UCSD-AML1 (cell line): ENCODE measurements at regions not wholly inside any gene's neighbourhood (a gene's known extent, or its start where the extent isn't known, plus 50 kb on each side); places are given as distances from the start of the nearest gene placed in this dataset.

Experiments used
- DNase-seq: peaks from one replicate; lab custom pipeline; 2025; ENCODE audit not compliant: unreplicated experiment; lab: John Stamatoyannopoulos, UW

DNA sequence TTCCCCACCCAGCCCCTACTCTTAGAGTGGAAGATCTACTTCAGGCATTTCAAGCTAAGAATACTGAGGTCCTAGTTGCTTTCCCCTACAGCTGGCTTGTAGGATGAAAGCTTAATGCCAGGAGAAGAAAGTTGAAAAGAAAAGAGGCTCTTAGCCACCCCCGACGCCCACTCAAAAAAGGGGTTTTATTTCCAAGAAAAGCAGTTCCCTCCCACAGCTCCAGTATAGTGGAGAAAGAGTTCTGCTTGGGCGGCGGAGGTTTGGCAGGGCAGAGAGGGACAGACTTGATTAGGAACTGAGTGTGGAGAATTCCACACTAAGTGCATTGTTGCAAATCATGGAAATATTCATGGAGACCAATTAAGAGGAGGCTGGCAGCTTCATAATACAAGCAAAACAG lies 470.9 kb downstream of the ETS1 start:
- DNase-seq = no peak

DNA sequence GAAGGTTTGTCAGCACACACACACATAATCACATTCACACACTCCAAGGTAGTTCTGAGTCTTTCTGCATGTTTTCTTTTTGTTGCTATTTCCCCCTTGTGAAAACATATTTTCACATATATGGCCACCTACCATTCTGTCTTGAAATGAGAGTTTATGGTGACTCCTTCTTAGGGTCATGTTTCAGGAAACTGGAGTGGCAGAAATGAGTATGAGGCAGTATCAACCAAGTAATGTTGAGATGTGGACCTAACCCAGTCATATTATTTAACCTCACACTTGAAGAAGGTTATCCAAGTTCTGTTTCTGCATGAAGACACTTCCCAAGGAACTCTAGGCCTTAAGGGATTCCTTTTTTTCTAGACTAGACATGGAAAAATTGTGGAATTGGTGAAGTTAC lies 481.4 kb downstream of the ETS1 start:
- no peak for DNase-seq

DNA sequence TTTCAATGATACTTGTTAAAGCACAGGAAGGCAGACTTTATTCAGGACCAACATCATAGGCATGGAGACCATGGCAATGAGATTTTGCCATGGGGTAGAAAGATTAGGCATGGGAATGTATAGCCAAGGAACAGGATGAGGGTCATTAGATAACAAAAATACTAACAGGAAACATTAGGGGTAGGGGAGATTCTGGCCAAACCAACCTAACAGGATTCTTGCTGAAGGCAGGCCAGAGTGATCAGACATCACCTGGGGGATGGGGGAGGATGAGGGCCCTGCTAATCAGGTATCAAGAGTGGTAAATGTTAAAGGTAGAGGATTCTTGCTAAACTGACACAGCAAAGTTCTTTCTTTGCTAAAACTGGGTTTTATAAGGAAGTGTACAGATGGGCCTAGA lies 481.8 kb downstream of the ETS1 start:
- DNase-seq = no peak

DNA sequence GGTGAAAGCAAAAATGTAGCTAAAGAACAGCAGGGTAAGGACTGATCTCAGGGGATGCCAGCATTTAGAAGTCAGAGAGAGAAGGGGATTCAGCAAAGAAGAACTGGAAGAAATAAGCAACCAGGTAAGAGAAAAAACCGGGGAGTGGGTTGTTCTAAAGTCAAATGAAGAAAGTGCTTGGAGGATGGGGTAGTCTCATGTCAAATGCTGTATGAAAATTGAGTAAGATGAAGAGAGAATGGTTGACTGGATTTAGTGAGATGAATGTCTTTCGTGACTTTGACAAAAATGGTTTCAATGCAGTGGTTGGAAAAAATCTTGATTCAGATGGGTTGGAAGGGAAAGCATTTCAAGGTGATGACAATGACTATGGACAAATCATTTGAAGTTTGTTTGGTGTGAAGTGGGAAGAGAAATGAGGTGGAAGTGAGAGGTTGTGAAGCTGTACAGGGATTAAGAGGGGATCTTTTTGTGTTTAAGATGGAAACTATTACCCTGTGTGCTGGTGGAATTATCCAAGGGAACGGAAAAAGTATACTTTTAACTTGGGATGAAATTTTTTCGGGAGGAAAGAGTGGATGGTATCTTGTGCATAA lies 484.0 kb downstream of the ETS1 start:
- no peak for DNase-seq

DNA sequence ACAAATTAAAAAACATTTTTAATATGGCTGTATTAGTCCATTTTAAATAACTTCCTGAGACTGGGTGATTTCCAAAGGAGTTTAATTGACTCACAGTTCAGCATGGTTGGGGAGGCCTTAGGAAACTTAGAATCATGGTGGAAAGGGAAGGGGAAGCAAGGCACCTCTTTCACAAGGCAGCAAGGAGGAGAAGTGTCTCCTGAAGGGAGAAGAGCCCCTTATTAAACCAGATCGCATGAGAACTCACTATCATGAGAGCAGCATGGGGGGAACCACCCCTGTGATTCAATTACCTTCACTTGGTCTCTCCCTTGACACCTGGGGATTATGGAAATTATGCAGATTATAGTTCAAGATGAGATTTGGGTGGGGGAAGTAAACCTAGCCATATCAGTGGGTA lies 488.6 kb downstream of the ETS1 start:
- no peak for DNase-seq

DNA sequence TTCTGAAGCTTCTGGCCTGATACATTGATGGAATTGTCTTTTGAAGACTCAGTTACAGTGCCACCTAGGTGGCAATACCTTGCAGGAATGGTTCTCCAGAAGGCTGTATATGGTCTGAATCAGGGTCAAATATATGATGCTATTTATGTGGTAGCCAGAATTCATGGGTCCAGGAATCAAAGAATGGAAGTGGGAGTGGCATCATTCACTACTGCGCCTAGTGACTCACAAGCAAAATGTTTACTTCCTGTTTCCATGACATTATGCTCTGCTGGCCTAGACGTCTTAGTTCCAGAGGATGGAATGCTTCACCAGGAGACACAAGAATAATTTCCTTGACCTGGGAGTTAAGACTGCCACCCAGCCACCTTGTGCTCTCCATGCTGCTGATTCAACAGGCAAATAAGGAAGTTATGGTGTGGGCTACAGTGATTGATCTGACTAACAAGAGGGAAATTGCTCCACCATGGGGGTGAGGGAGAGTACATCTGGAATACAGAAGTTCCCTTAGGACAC lies 491.8 kb downstream of the ETS1 start:
- no peak for DNase-seq

DNA sequence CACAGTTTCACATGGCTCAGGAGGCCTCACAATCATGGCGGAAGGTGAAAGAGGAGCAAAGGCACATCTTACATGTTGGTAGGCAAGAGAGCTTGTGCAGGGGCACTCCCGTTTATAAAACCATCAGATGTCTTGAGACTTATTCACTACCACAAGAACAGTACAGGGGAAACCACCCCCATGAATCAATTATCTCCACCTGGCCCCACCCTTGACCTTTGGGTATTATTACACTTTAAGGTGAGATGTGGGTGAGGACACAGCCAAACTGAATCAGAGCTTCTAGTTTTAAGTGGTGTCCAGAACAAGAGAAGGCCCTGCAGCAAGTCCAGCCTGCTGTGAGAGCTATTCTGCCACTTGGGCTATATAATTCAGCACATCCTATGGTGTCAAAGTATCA lies 493.7 kb downstream of the ETS1 start:
- DNase-seq = no peak

DNA sequence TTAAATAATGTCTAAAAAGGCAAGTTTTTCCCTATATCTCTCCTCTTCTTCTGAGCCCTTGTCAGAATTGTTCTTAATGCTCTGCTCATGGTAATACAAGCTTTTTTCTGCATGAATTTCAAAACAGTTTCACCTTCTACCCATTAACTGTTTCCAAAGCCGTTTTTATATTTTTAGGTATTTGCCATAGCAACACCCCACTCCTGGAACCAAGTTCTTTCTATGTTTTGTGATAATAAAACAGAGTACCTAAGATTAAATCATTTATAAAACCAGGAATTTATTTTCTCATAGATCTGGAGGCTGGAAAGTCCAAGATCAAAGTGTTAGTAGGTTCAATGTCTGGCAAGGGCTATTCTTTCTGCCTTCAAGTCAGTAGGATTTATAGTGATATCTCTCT lies 497.4 kb downstream of the ETS1 start:
- no peak for DNase-seq

DNA sequence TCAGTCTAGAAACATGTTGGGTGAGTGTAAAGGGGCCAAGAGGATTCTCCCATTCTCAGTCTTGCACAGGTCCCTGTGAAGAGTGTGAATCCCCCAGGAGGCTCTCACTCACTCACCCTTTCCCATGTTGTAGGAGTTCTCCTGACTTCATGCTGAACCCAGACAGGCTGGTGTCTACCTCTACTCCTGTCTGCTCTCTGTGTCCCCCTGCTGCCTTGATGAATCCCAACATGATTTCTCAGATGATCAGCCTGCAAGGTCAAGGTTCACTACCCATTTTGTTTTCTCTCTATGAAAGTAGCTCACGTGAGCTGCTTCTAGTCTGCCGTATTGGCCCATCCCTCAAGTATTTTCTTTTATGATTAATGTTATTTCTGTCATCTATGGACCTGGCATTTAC lies 500.6 kb downstream of the ETS1 start:
- DNase-seq = no peak

DNA sequence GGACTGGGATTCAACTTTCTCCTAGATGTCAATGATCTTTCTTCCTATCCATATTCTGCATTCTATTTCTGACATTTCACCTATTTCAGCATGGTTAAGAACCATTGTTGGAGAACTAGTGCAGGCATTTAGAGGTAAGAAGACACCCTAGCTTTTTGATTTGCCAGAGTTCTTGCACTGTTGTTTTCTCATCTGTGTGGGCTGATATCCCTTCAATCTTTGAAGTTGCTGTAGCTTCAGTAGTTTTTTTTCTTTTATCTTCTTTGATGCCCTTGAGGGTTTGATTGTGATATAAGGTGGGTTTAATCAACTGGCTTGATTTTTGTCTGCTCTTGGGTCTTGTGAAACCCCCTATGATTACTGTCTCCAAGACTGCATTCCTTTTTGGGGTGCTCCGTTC lies 502.1 kb downstream of the ETS1 start:
- no peak for DNase-seq

DNA sequence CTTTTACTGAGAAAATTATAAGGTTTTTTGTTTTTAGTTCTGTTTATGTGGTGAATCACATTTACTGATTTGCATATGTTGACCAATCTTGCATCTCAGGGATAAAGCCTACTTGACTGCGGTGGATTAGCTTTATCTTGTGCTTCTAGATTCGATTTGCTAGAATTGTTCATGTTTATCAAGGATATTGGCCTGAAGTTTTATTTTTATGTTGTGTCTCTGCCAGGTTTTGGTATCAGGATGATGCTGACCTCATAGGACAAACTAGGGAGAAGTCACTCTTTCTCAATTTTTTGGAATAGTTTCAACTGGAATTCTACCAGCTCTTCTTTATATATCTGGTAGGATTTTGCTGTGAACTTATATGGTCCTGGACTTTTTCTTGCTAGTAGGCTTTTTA lies 504.8 kb downstream of the ETS1 start:
- no peak for DNase-seq

DNA sequence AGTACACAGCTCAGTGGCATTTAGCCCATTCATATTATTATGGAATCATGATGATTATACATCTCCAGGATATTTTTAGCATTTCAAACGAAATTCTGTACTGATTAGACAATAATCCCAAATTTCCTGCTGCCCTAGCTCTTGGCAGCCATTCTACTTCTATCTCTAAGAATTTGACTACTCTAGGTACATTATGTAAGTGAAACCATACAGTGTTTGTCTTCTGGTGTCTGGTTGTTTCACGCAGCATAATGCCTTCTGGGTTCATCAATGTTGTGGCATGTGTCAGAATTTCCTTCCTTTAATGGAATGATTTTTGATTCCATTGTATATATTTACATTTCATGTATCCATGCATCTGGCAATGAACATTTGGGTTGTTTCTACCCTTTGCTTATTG lies 517.7 kb downstream of the ETS1 start:
- DNase-seq = no peak

DNA sequence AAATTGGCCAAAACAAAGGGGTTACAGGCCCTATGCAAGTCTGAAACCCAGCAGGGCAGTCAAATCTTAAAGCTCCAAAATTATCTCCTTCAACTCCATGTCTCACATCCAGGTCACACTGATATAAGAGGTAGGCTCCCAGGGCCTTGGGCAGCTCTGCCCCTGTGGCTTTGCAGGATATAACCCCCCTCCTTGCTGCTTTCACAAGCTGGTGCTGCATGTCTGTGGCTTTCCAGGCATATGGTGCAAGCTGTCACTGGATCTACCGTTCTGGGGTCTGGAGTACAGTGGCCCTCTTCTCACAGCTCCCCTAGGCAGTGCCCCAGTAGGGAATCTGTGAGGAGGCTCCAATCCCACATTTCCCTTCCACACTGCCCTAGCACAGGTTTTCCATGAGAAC lies 519.6 kb downstream of the ETS1 start:
- DNase-seq = no peak

DNA sequence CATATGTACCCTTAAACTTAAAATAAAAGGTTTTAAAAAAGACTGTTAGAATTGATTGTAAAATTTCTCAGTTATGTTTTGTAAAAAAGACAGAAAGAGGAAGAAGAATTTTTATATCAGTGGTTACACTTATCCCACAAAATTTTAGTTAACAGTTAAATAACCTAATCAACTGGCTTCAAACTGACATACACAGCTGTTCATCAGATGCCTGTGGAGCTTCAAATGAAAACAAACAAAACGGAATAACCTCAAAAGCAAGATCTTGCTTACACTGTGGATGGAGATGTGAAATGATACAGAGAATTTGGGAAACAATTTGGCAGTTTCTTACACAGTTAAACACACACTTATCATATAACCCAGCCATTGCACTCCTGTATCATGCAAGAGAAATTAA lies 521.0 kb downstream of the ETS1 start:
- no peak for DNase-seq

DNA sequence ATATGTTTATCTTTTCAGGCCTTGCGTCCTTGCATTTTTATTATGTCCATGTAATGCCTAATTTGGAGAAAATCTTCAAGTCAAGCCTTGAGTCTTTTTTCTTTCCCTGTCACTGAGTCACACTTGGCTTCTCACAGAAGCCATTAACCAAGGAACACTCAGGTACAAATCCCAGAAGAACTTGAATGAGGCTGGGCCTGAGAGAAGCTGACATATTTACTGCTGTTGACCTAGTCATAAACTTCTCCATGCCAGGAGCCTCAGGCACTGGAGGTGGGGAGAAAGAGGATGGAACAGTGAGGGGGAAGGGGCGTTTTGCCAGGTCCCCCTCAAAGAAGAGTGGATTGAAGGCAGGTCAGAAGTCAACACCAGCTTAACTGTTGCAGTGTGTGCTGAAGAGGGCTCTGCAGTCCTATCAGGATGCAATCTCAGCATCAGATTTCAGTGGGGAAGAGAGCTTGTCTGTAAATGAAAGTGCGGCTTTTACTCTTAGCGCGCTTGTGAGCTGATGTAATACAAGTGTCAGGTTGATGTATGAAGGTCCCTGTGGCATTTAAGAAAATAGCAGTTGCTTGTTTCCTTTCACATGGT lies 526.0 kb downstream of the ETS1 start:
- no peak for DNase-seq

DNA sequence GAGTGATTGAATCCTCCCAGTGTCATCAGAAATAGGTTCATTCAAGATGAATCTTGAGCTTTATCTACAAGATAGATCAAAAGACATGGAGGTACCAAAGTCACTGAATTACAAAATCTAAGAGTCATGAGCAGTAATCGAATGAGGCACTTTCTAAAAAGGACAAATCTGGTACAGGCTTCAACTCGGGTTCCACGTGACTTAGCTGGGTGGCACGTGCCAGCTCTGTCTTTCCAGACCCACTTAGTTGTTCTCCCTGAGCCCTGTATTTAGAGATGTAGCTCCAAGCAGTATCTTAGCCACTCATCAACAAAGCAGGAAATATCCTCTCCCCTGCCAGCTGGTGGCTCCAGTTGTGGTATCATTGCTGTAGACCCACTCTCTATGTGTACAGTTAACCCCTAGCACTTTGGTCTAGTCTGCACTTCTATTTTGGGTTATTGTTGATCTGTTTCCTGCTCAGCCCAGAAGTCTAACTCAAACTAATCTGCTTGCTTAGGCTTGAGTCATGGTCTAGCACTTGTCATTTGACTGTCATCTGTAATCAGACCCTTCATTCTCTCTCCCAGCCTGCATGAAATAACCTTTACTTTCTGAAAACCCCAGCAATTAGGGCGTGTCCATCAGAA lies 528.7 kb downstream of the ETS1 start:
- DNase-seq = peak; percentile 22

DNA sequence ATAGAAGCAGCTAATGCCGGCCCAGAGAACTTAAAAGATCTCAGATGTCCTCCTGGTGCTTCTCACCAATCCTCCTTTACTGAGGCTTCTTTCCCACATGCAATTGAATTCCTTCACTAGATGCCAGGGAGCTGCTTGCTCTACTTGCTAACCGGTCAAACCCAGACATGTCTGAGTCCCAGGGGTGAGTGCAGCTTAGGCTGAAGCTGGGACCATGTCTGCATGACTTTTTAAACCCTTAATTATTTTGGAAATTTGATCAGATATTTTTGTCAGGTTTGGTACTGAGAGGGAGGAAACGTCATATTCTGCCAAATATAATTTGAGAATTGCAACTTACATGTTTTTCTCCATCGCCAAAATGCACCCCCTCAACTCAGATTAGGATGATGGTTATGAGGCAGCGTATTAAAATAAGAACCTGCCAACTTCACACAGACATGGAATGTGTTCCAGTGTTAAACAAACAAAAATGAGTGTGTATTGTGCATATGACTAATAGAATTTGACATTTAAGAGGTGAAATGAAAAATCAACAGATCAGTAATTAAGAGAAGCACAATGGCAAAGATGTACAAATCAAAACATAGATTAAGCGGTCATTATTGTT lies 529.5 kb downstream of the ETS1 start:
- no peak for DNase-seq

DNA sequence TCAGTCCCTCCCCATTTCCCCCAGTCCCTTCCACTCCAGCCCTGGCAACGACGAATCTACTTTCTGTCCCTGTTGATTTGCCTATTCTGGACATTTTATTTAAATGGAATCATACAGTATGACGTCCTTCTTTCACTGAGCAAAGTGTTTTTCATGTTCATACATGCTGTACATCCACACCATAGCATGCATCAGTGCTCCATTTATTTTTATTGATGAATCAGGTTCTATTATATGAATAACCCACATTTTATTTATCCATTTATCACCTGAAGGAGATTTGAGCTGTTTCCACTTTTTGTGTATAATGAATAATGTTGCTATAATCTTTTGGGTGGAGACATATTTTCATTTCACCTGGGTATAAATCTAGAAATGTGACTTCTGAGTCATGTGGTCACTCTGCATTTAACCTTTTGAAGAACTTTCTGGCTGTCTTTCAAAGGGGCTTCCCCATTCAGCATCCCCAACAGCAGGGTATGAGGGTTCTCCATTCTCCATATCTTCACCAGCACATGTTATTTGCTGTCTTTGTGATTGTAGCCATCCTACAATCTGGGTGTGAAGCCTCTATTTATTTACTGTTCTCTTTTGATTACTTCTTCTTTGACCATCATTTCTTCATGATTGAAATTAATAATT lies 531.7 kb downstream of the ETS1 start:
- DNase-seq = no peak

DNA sequence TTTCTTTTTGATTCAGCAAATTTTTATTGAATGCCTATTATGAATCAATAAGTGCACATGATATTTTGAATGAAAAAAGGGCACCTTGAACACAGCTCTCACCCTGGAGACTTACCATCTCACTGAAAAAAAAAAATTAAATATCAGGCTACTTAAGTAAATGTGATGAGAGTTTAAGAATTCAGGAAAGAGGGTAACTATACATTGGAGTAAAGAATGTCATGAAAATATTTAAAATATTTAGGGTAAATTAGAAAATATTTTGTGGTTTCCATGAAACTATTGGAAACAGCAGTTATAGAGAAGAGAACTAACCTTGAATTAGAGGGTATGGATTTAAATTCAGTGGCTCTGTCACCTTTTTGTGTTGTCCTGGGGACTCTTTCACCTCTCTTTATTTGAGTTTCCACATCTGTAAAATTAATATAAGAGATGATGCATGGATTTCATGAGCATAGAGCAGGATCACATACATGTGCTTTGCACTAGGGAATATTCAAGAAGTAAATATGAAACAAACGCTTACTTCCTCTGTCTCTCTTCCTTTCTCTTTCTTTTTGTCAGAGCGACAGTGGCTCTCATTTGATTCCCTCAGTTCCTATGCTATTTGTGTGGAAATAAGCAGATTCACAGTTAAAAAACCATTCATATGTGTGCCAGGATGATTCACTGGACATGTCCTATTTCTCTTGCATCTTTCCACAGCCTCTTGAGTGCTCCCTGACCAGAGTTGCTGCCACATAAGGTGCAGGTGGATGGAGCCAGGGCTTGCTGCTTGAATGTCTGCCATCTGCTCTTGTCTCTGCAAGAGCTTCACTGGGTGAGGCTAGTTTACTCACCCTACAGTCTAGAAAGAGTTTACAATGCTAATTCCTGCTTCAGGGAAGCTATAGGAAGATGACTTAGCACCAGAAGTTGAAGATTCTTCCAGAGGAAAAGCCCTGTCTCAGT lies 533.1 kb downstream of the ETS1 start:
- no peak for DNase-seq

DNA sequence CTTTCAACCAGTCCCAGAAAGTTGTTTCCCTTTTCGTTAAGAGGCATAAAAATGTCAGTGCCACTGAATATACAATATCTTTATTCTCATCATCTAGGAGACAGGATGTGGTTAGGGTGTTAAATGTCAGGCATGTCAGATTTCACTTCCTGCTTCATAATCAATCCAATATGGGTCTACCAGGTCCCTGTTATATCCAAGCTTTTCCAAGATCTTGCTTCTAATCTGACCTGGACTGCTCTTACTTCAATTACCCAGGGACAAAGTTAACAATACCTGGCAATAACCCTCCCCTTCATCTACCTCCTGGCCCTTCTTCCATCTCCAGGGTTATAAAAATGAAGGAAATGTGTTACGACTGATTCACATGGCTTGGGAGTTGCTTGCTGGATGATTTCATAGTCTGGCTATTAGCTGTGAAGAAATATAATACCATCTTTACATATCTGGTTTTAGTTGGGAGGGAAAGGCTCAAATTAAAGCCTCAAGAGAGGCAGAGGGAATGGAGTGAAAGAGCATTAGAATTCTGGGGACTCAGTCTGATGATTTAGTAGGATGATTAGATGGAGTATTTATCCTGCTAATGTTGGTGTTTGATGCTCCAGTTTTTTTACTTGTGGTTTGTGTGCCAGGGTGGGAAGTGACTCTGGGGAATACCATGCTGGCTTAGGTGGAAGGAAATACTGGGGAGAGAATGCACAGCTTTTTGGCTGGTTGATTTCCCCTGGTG lies 534.3 kb downstream of the ETS1 start:
- DNase-seq = no peak
